CD1c-positive myeloid dendritic cell (primary cell): ENCODE measurements at regions not wholly inside any gene's neighbourhood (a gene's known extent, or its start where the extent isn't known, plus 50 kb on each side); places are given as distances from the start of the nearest gene placed in this dataset.

Experiments
- DNase-seq: peaks from one replicate; pipeline ENCODE4 v3.0.0-alpha.2; 2016; ENCODE audit errors: extremely low spot score

DNA sequence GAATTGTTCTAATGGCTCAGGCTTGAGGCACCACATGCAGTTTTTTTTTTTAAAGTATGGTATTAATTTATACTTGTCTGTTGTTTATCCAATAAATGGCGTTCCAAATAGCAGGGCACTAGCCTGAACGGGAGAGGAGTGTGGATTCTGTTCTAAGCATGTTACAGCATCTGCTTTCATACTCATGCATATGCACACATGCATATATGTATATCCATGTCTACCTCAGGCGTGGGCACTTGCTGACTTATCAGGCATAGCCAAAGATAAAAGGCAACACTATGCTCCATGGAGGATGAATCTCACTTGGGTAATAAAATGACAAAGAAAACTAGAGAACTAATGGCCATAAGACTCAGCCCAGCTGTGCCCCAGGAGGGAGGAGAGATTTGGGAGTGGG lies 393.8 kb downstream of the GADD45G start:
- DNase-seq, result no peak

DNA sequence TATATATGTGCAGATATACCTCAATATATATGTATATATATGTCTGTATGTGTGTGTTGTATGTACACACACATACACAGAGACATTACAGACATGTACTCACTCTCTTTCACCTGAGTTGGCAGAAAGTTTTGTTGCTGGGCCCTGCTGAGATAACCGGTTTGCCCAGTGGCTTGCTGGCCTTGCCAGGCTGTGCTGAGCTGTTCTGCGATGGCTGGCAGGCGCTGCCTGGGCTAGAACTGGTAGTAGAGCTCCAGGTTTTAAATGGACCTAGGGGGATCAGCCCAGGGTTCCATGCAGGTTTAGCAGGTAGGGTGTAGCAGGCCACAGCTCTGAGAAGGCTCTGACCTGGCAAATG lies 394.3 kb downstream of the GADD45G start:
- DNase-seq, result no peak

DNA sequence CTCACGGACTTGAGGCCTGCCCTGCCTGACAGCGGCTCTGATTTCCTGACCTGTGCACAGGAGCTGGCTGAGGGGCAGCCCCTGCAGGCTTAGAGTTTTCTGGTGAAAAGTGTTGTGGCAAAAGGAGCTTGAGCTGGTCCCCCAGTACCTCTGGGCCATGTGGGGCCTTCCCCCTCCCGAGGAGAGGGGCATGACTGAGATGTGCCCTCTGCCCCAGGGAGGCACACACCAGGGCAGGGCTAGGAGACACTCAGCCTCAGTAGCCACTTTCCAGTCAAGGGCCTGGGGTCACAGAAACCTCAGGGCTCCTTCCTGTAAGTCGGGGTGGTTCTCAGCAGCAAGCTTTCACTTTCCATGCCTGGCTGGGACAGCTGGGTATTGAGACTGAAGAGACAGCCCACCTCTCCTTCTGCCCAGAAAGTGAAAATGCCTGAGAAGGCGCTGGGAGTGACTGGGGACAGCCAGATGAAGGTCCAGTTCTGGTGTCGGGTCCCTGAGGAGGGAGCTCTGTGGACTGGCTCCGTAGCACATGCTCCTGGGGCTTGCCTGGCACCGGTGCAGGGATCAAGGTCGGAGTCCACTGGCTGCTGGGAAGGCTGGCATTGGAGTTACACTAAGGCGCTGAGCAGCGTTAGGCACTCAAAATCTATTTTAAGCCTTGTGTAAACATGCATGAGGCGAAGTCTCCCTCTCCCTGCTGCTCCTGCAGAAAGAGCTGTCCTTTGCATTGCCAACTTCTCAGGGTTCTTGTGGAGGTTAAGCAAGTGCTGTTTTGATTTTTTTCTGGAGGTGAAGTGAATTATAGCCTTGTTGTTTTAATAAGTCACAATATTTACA lies 394.9 kb downstream of the GADD45G start:
- peak; percentile 23 for DNase-seq

DNA sequence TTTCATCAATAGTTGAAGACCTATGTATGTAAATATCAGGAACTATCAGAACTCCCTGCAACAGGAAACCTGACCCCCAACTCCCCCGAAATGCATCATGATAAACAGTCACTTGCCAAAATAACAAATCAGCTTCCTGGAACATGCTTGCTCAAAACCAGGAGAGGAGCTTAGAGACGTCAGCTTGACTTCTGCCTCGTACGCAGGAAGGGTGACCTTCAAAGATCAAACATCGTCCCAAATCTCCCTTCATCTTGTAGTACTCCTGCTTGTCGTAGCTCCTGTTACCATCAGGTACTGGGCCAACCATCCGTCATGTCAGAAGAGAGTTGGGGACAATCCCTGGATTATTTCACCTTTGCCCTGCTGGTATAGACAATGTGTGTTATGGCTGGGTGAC lies 396.1 kb downstream of the GADD45G start:
- DNase-seq, result no peak

DNA sequence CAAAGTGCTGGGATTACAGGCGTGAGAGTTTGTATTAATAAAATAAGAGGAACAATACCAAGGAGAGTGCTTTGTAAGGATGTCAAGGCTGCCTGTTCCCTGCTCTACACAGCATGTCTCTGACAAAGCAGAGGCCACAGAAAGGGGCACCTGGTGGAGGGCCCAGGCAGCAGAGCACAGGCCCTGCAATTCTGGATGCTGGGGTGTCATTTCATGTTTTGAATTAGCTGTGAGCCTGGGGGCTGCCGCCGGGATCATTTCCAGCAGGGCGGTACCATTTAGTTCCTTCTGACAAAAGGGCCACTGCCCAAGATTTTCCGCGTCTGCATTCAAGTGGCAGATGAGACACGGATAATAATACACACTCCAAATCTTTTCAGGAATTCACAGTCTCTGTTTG lies 396.9 kb downstream of the GADD45G start:
- DNase-seq, result no peak

DNA sequence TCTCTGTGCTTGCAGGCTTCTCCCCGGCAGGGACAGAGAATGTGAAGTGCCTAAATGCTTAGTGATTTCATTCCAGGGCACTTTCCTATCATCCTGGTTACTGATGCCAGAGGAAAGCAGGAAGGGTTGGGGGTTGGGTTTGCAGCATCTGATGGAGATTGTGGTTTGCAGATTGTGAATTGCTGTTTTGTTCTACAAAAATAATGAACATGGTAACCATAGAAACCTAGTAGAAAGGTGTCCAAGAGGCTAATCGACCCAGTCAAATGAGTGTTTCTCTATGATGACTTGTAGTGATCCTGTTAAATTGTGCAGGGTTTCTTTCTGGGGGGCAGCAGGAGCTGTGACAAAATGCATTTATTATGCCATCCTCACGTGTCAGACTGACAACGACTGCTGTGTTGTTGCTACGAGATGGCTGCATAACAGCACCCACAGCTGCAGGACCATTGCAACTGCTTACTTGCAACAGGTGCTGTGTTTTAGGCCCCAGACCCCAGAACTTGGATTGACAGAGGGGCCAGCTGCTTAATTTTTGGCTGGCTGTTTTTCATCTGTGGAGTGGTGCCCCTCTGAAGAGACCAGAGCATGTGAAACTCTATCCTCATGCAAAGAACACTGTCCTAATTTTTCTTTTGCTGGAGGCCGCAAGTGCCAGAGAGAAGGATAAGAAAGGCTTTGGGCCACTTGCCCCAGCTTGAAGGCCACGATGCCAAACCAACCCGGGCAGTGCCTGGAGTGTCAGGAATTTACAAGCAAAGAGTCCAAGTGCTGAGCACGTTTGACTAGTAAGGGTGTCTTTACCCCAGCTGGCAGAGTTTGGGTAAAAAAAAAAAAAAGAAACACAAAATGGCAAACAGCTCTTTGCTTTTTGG lies 397.8 kb downstream of the GADD45G start:
- no peak for DNase-seq

DNA sequence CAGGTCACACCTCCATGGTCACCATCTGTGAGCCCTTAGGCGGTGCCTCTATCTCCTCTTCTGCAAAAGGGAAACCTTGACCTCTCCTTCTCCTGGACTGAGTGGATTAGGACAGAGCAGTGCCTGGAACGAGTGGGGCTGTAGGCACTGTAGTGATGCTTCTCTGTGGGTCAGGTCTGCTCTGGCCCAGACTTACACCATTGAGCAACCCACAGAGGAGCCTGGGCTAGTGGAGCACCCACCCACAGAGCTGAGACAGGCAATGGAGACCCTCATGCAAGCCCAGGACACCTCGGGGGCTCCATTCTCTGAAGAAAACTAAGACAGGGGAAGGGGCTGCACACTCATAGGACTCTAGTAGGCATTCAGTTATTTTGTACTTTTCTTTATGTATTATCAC lies 400.6 kb downstream of the GADD45G start:
- no peak for DNase-seq

DNA sequence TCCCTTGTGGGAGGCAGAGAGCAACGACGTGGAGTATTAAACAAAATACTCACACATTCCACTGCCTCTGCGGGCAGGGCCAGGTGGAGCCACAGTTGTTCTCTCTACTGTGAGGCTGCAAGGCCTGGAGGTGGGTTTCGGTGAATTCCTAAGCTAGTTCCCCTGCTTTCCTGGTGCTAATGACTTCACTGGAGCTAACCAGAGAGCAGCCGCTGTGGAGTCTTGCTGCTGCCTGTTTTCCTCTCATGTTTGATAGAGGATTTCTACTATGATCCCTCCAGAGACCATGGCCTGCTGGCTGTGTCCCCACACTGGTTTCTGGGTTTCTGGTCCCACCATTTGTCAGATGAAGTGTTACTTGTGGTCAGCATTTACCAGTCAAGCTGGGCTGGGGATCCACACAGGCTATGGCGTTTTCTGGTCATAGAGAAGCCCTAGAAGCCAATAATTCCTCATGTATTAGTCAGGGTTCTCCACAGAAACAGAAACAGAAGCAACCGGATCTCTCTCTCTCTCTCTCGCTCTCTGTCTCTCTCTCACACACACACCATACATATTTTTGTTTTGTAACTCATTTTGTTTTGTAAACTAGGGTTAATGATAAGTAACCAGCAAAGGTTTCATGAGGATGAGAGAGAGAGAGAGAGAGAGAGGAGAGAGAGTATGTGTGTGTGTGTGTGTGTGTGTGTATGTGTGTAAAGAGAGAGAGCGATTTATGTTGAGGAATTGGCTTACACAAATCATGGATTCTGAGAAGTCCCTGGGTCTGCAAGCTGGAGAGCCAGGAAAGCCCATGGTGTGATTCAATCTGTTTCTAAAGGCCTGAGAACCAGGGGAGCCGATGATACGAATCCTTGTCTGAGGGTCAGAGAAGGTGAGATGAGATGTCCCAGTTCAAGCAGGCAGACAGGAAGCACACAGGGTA lies 403.0 kb downstream of the GADD45G start:
- DNase-seq, result no peak

DNA sequence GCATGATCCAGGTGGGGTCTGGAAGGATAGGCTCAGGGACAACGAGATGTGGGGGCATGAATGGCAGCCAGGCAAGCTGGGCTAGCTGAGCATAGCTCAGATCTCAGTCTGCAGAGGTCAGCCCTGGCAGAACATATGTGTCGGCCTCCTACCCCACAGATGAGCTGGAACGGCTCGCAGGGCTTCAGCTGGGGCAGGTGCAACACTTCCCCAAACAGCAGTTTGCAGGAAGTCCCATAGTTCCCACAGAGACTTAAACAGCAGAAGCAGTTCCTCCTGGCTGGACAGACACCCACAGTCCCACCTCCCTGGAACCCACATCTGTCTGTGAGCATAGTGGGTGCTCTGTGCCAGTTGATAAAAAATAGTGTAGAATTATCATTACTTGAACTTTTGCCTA lies 404.6 kb downstream of the GADD45G start:
- peak; percentile 70 for DNase-seq

DNA sequence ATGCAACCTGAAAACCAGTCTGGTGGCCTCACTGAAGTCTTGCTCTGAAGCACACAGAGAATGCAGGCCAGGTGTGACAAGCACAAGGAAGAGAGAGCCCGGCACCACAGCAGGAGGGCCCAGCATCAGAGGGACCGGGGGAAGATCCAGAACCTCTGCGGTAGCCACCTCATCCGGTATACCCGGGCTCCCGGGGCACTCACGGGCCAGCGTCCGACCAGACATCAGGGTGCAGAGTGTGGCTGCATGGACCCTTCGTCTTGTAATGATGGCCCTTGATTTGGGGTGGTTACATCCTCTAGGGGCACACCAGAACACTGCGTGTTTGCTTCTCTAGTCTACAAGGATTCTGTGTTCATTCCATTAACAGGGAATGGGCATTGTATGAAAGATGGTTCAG lies 406.0 kb downstream of the GADD45G start:
- DNase-seq, result no peak

DNA sequence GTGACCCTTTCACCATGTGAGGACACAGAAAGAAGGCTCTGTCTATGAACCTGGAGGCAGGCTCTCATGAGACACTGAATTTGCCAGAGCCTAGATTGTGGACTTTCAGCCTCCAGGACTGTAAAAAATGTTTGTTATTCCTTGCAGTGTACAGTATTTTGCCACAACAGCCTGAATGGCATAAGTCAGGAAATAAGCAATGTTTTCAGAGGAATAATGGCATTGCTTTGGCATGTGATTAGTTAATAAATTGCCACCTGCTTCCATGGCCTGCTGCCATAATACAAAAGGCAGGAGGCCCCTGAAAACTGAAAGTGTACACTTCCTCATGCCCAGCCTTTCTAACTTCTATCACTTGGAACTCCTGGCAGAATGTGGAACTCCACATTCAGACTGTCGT lies 408.1 kb downstream of the GADD45G start:
- peak; percentile 26 for DNase-seq

DNA sequence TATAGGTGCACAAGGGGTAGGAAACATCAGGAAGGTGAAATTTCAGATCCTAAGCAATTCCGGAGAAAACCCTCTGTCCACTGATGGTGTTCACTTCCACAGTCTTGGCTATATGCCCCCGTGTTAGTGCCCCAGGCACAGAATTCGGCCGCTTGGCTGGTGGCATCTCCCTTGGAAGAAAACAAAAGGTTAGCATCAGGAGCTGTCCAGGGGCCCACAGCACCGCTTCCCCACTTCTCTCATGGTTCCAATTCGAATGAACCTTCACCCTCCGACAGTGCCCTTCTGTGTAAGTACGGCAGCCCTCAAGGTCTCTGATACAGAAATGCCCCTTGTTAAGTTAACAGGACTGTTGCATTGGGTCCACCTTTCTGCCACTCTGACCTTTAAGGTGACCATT lies 409.0 kb downstream of the GADD45G start:
- no peak for DNase-seq

DNA sequence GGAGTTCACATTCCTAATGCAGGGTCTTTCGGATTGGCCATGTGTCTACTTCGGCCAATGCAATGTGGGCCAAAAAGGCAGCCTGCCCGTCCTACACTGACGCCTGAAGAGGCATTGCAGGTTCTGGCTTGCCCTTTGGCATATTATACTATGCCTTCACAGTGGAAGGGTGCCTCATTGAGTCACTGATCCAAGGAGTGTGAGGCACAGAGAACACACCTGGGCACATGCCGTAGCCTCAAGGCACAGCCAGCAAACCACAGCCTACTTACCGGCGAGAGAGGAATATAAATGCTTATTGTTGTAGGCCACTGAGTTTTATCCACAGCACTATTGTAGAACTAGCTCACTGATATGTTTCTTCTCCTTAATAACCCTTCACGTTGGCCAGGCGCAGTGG lies 409.6 kb downstream of the GADD45G start:
- DNase-seq, result no peak

DNA sequence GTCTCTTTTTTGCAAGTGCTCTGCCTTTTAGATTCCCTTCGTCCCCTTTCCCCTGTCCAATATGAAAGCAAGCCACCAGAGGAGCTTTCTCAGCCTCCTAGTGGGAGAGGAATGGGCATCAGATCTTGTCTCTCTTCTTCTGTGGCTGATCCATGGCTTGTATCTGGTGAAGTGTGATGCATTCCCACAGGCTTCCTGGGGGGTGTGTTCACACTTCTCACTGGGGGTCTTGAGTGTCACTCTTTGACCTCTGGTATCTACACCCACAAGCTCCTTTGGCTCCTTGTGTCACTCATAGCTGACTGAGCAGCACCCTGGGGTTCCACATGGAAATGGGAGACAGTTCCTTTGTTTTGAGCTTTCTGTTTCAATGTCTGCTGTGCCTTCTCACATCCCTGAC lies 411.5 kb downstream of the GADD45G start:
- no peak for DNase-seq

DNA sequence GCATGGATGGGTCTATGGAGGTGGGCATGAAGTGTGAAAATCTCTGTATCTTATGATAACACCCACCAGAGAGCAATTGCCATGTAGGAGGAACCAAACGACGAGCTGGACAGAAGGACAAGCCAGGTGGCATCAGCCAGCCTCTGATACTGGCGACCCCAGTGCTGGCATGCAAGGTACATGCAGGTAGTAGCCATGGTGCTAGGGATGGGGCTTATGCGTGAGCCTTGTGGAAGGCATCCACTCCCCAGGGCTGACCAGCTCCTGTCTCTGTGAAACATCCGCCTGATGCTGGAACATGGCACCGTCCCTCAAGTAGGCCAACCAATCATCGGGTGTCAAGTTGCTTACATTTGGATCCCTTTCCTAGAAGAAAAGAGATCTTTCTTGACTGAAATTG lies 412.9 kb downstream of the GADD45G start:
- no peak for DNase-seq

DNA sequence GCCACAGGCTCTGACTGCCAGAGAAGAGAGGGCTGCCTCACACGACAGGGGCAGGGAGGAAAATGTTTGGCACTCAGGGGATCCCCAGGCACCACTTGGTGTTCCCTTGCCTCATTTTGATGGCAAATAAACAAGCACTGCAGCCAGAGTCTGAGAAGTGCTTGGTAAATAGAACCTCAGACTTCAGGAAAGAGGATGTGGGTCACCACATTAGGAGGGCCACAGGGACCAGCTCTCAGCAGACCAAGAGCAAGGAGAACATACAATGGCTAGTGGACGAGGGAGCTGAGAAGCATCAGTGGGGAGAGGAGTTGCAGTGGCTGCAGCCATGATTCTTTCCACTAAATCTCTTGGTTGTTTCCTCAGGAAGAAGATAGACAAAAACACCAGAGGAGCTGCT lies 413.9 kb downstream of the GADD45G start:
- no peak for DNase-seq

DNA sequence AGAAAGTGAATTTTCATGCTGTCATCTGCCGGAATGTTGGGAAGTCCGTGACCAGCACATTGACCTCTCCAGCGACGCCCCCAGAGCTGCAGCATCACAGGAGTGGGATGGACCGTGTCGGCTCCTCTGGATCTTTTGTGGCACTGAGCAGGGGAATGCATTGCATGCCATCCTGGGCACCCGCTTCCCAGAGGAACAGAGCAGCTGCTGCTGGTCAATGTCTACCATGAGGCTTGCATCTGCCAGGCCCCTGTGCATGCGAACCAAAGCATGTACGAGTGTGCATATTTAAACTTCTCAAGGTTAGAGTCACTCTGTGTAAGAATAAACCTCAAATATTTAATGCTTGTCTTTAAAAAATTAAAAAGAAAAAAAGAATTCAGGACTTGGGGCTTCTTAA lies 414.8 kb downstream of the GADD45G start:
- DNase-seq, result no peak

DNA sequence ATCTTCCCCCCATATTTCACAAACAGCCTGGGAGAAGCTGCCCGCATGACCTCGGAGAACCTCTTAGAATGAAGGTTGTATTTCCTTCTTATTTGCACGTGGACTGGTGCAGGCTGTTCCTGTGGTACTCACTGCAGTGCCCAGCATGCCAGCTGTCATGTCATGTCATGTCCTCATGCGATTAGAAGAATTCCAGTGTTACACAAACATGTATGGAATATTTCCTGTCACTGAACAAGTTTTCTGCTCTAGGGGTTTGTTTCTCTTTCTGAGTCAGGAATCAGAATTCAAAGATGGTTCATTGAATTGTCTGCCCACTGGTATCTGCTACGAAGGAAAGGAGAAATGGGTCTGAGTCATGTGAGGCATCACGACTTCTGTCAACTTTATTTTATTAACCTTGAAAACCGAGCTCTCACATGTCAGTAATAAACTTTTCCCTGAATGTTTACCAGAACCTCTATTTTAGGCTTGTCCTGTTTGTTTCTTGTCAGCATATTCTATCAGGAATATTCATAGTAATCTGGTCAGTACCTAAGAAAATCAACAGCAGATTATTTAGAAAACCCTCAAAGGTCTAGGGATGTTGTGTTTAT lies 415.6 kb downstream of the GADD45G start:
- DNase-seq, result peak; percentile 50

DNA sequence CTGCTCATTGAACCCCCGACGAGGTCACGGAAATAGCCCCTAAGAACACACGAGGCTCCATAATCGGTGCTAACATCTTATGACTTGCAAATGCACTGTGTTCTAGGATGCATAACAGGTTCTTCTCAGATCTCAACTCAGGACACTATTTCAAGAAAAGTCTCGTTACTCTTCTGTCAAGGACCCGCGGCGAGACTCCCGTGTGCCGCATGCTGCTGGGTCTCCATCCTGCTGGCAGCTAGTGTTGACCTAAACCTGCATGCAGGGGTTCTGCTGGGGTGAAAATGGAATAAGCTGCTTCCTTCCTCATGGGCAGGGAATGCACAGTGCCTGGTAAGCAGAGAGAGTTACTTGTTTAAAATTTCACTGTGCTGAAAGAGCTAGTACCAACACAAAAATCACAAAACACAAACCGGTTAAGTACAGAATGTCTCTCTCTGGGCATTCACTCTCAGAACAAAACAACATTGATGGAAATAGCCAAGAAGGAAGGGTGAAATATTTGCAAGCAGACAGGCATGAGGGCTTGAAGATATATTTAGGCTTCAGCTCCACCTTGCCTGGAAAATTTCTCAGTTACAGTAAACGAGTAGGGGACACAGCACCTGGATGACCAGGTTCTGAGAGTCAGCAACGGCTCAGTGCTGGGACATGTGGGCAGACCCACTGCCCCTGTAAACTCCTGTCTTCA lies 416.5 kb downstream of the GADD45G start:
- DNase-seq, result no peak

DNA sequence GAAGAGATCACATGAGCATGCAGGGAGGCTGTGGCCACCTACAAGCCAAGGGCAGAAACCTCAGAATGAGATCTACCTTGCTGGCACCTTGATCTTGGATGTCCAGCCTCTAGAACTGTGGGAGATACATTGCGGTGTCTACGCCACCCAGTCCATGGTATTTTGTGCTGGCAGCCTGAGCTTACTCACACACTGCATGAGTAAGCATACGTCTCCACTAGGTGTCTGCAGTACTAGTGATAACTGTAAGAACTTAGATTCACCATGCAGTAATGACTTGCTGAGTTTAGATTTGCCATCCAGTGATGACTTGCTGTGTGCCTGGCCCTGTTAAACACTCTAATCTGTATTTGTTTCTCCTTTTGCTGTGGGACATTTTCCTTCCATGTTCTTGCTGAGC lies 417.7 kb downstream of the GADD45G start:
- no peak for DNase-seq

DNA sequence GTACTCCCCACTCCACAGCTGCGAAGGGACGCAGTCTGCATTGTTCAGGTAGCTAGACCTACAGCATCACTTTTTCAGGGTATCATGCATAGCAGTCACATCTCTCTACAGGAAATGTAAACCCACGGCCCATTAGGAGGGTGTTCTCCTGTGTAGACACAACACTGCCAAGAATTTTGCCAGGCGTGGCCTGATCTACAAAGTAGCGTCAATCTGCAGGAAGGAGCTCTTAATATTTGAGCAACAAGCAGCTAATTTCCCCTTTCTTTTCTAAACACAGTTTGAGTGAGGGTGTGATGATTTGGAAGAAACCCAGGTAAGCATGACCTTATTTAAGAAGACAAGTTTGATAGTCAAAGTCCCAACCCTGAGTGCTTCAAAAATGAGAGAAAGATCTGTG lies 419.0 kb downstream of the GADD45G start:
- DNase-seq, result no peak
